Osteocyte (in vitro differentiated cells): ENCODE measurements at regions not wholly inside any gene's neighbourhood (a gene's known extent, or its start where the extent isn't known, plus 50 kb on each side); places are given as distances from the start of the nearest gene placed in this dataset.

Source experiments
- DNase-seq: peaks from one replicate; pipeline ENCODE4 v3.0.0; 2021; ENCODE audit warnings: mixed read lengths; ENCODE audit not compliant: unreplicated experiment; ENCODE audit errors: extremely low spot score
- H3K27ac Mint-ChIP-seq: one replicate; pipeline ENCODE4 v1.8.0; 2021; ENCODE audit warnings: mild to moderate bottlenecking, mixed read lengths; ENCODE audit not compliant: unreplicated experiment
- H3K27me3 Mint-ChIP-seq: one replicate; pipeline ENCODE4 v1.8.0; 2021; ENCODE audit warnings: mixed read lengths; ENCODE audit not compliant: unreplicated experiment
- H3K36me3 Mint-ChIP-seq: one replicate; pipeline ENCODE4 v1.8.0; 2021; ENCODE audit warnings: mixed read lengths; ENCODE audit not compliant: unreplicated experiment
- H3K4me1 Mint-ChIP-seq: one replicate; pipeline ENCODE4 v1.8.0; 2021; ENCODE audit warnings: mixed read lengths; ENCODE audit not compliant: unreplicated experiment
- H3K4me3 Mint-ChIP-seq: one replicate; pipeline ENCODE4 v1.8.0; 2021; ENCODE audit warnings: mild to moderate bottlenecking, moderate library complexity, mixed read lengths; ENCODE audit not compliant: unreplicated experiment
- H3K9me3 Mint-ChIP-seq: one replicate; pipeline ENCODE4 v1.8.0; 2021; ENCODE audit warnings: mixed read lengths; ENCODE audit not compliant: unreplicated experiment
- TF ChIP-seq, protein P1 (sequence below): fragments of 200-600 bp; sonication (generic); IDR thresholded peaks from 2 replicates; pipeline ENCODE4 v1.5.0; 2021; ENCODE audit warnings: antibody characterized with exemption, mild to moderate bottlenecking, moderate library complexity

DNA sequence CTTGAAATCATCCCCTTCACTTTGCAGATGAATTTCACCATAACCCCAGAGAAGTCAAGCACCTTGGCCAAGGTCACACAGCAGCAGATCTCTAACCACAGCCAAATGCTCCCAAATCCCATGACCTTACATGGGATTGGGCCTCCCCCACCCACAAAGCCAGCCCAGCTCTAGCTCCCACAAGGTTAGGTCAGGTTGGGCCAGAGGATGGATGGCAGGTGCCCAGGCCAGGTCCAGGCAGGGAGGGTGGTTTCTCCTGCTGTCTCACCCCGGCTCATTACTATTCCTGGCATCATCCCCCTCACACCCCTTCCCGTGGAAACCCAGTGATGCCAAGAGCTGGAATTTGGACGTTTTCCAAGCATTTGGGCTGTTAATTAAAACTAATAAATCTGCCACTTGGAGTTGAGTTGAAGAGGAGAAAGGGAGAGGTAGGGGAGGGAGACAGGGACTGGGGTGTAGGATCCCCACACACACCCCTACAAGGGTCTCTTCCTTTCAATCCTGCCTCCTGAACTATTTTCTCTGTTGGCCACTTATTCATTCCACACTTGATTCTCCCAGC, 181.6 kb downstream of the TMEM132E start:
- Mint-ChIP-seq H3K9me3 (no peaks in the 10 kb centered on the region), H3K4me1 (no peaks in the 10 kb centered on the region), H3K27ac (no peak overlapping the region), H3K4me3 (no peak overlapping the region), H3K36me3 (no peaks in the 10 kb centered on the region), H3K27me3 (no peaks in the 10 kb centered on the region)
- TF ChIP-seq, protein P1, sequence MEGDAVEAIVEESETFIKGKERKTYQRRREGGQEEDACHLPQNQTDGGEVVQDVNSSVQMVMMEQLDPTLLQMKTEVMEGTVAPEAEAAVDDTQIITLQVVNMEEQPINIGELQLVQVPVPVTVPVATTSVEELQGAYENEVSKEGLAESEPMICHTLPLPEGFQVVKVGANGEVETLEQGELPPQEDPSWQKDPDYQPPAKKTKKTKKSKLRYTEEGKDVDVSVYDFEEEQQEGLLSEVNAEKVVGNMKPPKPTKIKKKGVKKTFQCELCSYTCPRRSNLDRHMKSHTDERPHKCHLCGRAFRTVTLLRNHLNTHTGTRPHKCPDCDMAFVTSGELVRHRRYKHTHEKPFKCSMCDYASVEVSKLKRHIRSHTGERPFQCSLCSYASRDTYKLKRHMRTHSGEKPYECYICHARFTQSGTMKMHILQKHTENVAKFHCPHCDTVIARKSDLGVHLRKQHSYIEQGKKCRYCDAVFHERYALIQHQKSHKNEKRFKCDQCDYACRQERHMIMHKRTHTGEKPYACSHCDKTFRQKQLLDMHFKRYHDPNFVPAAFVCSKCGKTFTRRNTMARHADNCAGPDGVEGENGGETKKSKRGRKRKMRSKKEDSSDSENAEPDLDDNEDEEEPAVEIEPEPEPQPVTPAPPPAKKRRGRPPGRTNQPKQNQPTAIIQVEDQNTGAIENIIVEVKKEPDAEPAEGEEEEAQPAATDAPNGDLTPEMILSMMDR: no peak
- no peak for DNase-seq

DNA sequence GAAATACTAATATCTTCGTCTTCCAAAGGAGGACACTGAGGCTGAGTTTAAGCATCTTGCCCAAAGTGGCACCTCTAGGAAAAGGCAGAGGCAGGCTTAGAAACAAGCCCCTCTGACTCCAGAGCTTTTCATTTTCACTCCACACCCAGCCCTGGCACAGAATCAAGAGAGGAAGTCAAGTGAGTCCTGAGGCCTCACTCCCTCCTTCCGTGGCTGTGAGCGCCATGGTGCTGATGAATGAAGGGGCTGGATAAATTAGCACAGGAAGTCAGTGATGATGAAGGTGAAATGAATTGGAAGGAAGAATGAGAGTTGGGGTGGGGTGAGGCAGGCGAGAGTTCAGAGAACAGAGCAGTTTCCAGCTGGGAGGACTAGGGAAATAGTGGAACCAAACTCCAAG, 179.3 kb downstream of the TMEM132E start:
- H3K27me3 Mint-ChIP-seq: no peaks in the 10 kb centered on the region
- no peaks in the 10 kb centered on the region for H3K9me3 Mint-ChIP-seq
- H3K4me1 Mint-ChIP-seq: no peaks in the 10 kb centered on the region
- no peaks in the 10 kb centered on the region for H3K36me3 Mint-ChIP-seq
- H3K27ac Mint-ChIP-seq: no peak overlapping the region
- no peak overlapping the region for H3K4me3 Mint-ChIP-seq
- DNase-seq: no peak
- TF ChIP-seq, protein P1: no peak

DNA sequence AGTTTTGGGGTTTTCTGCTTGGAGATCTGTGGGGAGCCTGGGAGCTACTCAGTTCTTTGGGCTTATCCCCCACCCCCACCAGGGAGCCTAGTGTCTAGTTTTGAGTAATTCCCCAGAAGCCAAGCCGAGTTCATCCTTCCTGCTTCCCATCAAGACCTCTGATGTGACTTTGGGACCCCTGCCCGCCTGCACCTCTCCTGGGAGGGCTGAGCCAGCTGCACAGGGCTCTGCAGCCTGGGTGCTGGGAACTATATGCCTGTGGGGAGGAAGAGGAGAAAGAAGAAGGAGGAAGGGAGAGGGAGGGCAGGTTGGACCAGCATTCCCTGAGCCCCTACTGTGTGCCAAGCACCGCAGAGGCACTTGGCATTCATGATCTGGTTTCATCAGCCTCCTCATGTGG, 178.9 kb downstream of the TMEM132E start:
- no peak for DNase-seq
- no peaks in the 10 kb centered on the region for H3K36me3 Mint-ChIP-seq
- H3K9me3 Mint-ChIP-seq: no peaks in the 10 kb centered on the region
- H3K27ac Mint-ChIP-seq: no peak overlapping the region
- no peak overlapping the region for H3K4me3 Mint-ChIP-seq
- H3K27me3 Mint-ChIP-seq: no peaks in the 10 kb centered on the region
- no peaks in the 10 kb centered on the region for H3K4me1 Mint-ChIP-seq
- TF ChIP-seq, protein P1: no peak

DNA sequence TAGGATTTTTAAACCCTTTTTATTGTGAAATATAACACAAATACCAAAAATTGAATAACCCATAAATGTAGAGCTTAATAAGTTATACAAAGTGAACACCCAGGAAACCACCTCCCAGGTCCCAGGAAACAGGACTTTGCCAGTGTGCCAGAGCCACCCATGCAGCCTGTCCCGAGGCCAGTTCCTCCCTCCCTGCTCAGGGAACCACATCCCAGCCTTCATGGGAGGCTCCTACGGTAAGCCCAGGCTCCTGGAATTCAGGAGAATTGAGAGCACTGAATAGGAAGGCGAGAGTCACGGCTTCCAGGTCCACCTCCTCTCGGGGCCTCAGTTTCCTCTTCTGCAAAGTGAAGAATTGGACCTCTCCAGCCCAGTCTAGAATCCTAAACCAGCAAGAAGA, 178.2 kb downstream of the TMEM132E start:
- no peak for DNase-seq
- H3K36me3 Mint-ChIP-seq: no peaks in the 10 kb centered on the region
- no peaks in the 10 kb centered on the region for H3K4me1 Mint-ChIP-seq
- no peak overlapping the region for H3K4me3 Mint-ChIP-seq
- peaks cover 1% of the 10 kb centered on the region for H3K27me3 Mint-ChIP-seq
- no peak overlapping the region for H3K27ac Mint-ChIP-seq
- H3K9me3 Mint-ChIP-seq: no peaks in the 10 kb centered on the region
- TF ChIP-seq, protein P1: no peak

DNA sequence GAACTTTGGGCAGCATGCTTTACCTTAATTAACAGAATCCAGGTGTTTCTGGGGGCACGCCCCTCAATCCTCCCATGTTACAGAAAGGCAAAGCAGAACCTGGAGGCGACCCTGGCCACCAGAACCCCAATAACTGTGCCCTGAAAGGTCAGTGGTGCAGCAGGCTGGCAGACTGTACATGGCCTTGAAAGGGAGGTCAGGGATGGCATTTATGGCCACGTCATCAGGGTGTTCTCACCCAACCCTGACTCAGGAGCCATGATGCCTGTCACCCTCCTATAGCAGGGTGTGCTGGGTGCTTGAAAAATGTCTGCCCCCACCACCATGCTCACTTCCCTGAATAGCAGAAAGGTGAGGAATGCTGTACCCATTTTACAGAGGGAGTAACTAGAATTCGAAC, 177.7 kb downstream of the TMEM132E start:
- Mint-ChIP-seq H3K4me1 (no peaks in the 10 kb centered on the region), H3K36me3 (no peaks in the 10 kb centered on the region), H3K27ac (no peak overlapping the region), H3K27me3 (peaks cover 3% of the 10 kb centered on the region), H3K9me3 (no peaks in the 10 kb centered on the region), H3K4me3 (no peak overlapping the region)
- TF ChIP-seq, protein P1: no peak
- DNase-seq: no peak
